ENCODE measurements at regions not wholly inside any gene's neighbourhood (a gene's known extent, or its start where the extent isn't known, plus 50 kb on each side); places are given as distances from the start of the nearest gene placed in this dataset.

- TF ChIP-seq POLR2A (IDR thresholded peaks at IDR 0.05) (no peak), EP300 (IDR thresholded peaks at IDR 0.05) (no peak)
Observed at GRCh38 chr5:174454890-174455289, 269.5 kb upstream of the MSX2 start.
